GM10847 (cell line): ENCODE measurements at regions not wholly inside any gene's neighbourhood (a gene's known extent, or its start where the extent isn't known, plus 50 kb on each side); places are given as distances from the start of the nearest gene placed in this dataset.

ENCODE experiments used
- POLR2A ChIP-seq: IDR thresholded peaks from 2 replicates; pipeline ENCODE4 v1.6.1; 2011; ENCODE audit not compliant: insufficient read length; ENCODE audit errors: extremely low read depth

DNA sequence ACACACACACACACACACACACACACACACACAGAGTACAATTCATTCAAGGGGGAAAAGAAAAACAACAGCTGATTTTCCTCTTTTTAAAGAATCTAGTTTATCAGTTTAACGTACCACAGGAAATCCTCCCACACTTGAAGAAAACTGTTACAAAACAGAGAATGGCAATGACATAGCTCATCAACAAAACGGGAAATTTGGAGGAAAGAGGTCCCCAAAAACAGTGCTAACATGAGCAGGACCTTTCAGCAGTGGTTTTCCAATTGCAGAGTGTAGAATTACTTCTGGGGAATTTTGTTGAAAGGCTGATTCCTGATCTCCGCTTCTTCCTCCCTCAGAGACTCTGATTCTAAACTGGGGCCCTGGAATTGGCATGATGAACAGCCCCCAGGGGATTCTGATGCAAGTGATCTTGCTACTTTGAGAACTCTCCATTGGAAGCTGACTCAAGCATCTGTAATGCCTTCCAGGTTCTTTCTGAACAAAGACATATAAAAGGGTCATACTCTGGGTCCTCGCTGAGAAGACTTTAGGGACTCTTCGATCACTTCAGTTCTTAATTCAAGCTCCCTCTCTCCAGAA, 442.6 kb upstream of the PROK2 start:
- TF ChIP-seq POLR2A, result no peak

DNA sequence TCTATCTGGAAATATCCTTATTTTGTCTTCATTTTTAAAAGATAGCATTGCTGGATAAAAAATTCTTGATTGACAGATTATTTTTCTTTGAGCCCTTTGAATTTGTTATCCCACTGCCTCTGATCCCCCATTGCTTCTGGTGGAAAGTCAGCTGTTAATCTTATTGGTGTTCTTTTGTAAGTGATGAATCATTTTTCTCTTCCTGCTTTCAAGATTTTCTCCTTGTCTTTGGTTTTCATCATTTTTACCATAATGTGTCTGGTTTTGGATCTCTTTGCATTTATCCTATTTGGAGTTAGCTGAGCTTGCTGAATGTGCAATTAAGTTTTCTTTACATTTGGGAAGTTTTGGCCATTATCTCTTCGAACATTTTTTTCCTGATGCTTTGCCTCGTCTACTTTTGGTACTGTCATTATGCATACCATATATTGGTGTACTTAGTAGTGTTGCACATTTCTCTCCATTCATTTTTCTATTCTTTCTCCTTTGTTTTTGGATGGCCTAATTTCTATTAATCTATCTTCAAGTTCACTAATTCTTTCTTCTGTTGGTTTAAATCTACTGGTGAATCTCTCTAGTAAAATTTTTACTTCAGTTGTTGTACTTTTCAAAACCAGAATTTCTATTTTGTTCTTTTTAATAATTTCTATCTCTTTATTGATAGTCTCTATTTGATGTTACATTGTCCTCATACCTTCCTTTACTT, 440.0 kb upstream of the PROK2 start:
- no peak for TF ChIP-seq POLR2A

DNA sequence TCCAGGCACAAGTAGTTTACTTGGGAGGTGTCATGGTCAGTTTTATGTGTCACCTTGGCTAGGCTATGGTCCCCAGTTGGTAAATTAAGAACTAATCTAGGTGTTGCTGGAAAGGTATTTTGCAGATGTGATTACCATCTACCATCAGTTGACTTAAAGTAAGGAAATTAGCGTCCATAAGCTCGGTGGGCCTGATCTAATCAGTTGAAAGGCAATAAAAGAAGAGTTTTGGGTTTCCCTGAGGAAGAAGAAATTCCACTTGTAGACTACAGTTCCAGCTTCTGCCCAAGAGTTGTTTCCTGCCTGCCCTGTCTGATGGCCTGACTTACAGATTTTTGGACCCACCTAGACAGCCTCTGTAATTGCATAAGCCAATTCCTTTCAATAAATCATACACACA, 438.7 kb upstream of the PROK2 start:
- no peak for TF ChIP-seq POLR2A

DNA sequence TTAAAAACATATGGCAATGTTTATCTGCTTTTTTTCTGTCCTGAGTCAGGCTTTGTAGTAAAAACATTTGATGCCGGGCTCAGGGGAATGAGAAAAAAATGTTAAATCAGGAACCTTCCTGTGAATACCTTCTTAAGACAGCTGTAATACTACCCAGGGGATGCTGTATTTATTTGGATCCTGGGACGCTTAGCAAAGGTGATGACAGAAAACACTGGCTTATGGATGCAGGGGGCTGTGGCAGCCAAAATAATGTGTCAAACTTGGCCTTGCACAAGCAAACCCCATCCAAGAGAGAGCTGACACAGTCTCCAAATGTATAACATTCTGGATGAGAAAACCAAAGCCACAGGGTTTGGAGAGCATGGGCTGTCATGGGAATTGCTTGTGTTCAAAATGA, 438.2 kb upstream of the PROK2 start:
- no peak for TF ChIP-seq POLR2A

DNA sequence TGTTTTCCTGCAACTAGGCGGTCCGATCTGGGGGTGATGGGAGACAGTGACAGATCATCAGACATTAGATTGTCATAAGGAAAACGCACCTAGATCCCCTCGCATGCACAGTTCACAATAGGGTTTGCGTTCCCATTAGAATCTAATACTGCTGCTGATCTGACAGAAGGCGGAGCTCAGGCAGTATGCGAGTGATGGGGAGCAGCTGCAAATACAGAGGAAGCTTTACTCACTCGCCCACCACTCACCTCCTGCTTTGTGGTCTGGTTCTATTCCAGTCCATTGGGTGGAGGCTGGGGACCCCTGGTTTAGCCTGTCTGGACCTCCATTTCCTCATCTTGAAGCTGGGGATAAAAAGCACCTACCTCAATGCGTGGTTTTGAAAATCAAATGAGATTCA, 437.5 kb upstream of the PROK2 start:
- no peak for TF ChIP-seq POLR2A

DNA sequence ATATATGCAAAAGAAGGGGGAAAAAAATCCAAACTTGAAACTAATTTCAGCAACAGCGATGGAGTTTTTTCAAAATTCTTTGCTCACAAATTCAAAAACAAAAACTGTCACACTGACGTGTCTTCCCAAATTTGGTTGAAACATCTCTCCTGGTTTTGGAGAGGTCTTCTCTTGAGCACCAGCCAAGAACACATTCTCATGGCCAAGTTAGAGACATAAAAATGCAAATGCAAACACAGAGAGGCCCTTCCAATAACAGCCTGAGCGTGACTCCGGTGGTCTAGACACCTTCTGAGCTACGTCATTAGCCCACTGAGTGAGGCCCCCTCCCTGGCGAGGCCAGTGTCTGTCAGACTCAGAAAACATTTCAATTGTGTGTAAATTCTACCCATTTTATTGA, 436.0 kb upstream of the PROK2 start:
- TF ChIP-seq POLR2A, result no peak

DNA sequence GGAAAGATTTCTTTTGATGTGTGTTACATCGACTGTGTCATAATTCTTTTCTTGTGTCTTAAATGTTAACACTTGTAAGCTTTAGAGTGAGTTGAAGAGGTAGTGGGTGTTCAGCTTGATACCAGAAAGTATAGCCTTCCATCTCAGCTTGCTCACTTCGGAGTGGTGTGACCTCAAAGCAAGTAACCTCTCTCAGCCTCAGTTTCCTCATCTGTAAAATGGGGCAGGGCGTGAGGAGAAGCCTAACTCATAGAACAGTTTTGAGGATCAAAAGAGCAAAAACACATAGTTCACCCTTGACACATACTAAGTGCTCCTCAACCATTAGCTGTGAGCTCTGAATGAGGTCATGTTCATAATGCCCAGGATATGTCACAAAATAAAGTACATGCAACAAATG, 434.8 kb upstream of the PROK2 start:
- no peak for TF ChIP-seq POLR2A

DNA sequence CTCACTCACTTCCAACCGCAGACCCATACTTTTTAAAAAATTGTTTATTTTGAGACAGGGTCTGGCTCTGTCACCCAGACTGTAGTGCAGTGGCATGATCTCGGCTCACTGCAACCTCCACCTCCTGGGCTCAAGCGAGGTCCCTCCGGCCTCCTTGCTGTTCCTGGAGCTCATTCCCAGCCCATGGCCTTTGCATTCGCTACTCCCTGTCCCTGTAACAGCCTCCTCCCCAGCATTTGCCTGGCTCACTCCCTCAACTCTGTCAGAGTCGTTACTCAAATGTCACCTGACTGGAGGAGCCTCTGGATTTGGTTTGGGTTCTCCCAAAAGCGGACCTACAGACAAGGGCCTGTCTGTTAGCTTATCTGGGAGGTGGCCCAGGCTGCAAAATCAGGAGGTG, 432.6 kb upstream of the PROK2 start:
- TF ChIP-seq POLR2A, result no peak

DNA sequence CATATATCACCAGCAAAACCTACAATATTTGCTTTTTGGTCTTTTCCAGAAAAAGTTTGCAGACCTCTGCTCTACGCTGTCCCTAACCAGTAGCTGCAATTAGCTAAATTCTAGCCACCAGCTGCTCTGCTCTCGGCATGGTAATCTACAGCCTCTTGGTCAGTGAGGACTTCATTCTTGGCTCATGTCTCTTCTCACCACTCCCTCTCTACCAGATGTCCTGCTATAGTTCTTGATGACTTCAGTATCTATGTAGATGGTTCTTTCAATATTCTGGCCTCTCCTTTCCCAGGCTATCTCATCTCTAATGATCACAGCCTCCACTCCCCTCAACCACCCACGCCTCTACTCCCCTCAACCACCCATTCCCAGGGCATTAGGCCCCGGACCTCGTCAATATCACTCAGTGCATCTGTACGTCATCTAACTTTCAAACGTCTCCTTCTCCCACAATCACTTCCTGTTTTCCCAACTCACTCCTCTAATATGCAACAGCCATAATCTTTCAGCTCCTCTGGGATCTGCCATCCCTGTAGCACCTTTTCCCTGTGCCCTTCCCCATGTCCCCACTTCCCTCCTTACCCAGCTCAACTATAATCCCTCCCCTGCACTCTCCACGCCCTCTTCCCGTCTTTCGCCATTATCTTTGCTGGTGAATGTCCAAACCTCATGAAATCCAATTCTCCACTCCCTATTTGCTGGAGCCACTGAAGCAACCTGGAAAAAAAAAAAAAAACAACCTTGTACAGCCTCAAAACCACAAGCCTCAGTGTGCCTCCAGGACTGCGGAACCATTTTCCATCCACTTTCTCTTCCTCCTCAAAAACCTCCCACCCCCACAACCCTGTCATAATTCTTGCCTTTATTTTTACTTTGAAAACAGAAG, 429.4 kb upstream of the PROK2 start:
- no peak for TF ChIP-seq POLR2A

DNA sequence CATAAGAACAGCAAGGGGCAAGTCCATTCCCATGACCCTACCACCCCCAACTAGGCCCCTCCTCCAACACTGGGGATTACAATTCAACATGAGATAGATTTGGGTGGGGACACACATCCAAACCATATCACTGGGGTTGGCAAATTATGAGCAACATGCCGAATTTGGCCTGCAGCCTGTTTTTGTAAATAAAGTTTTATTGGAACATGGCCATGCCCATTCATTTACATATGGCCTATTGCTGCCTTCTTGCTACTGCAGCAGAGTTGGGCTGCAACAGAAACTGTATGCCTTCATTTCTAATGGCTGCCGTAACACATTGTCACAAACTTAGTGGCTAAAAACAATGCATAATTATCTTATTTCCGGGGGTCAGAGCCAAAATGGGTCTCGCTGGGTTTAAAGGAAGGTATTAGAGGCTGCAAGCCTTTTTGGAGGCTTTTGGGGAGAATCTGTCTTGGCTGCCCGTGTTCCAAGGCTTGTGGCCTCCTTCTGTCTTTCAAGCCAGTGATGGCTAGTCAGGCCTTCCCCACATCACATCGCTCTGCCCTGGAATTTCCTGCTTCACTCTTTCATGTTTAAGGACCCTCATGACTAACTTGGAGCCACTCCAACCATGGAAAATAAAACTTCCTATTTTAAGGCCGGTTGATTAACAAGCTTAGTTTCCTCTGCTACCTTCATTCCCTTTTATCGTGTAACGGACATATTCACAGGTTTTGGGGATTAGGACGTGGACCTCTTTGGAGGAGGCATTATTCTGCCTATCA, 428.5 kb upstream of the PROK2 start:
- no peak for TF ChIP-seq POLR2A

DNA sequence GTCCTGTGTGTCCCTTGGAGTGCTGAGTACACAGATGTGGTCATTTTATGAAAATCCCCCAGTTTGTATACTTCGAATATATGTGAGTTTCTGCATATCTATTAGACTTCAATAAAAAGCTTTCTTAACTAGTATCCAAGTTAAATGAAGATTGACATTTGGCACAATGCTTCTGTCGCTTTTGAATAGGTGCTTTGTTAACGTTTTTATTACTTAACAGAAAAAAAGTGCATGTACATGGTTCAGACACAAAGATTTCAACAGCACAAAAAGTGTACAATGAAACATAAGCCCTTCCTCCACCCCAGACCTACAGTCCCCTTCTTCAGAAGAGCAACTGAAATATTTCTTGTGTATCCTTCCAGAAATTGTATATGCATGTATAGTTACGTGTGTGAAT, 427.4 kb upstream of the PROK2 start:
- TF ChIP-seq POLR2A, result no peak

DNA sequence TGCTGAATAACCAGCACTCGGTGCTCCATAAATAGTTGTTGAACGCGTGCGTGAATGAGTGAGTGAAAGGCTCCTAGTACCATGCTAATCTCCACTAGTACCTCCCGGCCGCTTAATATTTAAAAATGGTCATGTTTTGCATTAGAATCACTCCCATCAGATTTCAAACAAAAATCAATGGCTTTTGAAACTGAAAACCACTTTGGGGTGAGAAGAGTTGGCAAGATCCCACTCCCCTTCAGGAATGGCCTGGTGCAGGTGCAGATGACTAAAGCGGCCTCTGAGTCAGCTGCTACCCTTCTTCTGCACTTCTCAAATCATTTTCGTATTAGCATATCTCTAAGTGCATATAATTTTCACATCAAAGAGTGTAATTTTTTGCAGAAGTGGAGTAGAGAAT, 425.3 kb upstream of the PROK2 start:
- no peak for TF ChIP-seq POLR2A

DNA sequence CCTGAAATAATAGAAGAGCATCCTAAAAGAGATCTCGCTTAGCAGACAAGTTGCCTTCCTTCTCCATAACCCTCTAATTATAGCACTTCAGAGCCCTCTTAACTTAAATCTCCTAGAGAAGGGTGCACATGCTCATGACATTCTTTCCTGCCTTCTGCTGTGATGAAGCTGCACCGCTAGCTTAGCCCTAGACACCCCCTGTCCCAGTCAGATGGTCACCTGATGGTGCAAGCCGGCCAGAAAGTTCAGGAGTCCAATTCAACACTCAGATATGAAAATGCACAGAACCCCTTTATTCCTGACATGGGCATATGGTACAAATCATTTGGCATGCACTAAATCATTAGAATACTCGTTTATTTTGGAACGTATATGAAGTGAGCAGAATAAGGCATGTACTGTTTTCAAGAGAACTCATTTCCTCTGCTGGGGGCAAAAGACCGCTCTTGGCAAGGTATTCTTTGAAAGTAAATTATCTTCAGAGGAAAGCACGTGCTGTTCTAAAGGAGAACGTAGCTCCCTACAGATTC, 420.4 kb upstream of the PROK2 start:
- no peak for TF ChIP-seq POLR2A

DNA sequence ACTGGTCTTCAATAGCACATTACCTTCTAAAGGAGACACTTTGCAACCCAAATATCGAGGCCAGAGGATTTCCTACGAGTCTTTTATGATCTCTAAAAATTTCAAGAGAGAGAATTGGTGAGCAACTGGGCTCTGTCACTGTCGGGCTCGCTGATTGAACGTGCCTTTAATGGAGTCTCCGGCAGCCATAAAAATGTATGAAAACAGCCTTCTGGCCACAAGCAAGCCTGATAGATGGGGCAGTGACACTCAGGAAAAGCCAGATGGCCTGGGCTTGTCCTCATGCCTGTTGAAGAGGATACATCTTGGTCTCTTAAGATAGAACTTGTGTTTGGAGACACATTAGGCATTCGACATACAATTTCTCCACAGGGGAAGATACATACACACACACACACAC, 419.5 kb upstream of the PROK2 start:
- no peak for TF ChIP-seq POLR2A

DNA sequence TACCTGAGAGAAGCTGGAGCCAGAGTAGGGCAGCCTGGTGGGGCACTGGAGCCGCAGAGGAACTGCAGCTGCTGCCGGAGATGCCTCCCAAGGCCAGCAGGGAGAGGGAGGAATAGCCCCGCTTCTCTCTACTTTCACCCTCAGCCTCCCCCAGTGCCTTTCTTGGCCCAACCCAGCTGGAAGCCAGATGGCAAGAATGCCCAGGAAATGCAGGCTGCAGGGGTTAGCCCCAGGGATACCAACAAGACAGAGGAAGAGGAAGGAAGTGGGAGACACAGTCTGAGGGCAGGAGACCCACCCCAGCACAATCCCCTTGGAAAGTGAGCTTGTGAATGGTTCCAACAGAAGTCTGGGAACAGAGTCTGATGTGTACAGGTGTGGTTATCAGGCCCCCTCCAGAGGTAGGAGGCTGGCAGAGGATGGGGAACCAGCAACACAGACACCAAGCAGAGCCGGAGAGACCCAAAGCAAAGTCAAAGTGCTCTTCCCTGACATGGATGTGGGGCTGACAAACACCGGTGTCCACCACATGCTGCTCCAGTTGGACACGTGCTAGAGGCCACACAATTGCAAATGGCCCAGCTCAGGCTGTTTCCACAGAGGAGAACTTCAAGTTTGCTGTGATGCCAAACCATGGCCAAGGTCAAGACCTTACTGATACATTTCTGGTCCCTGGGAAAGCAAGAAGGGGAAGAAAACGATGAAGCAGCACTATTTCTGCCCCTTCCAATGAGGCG, 418.8 kb upstream of the PROK2 start:
- no peak for TF ChIP-seq POLR2A

DNA sequence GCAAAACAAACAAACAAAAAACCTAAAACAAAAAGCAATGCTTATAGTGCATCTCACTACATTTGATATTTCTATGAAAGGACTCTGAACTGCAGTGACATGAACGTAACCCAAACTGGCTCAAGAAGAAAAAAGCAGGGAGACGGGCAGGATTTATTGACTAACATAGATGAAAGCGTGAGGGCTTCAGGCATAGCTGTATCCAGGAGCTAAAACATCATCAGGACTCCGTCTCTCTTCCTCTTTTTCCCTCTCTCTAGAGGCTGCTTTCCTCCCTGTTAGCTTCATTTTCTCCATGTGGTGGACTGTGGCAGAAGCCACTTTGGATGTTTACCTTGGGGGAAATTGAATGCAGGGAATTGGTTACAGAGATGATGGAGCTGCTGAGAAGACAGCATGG, 418.2 kb upstream of the PROK2 start:
- no peak for TF ChIP-seq POLR2A
